PC-9 (cell line): ENCODE measurements at regions not wholly inside any gene's neighbourhood (a gene's known extent, or its start where the extent isn't known, plus 50 kb on each side); places are given as distances from the start of the nearest gene placed in this dataset.

Experiments
- BruUV-seq: library from RNA; stranded (reverse); fragments of 400-500 nt; replicated peaks from 2 replicates; lab custom pipeline; 2021; lab: Mats Ljungman, UMichigan
- CTCF ChIA-PET: fragments of 300-600 bp; sonication (Branson Sonifier 250); formaldehyde crosslinking; loops from one replicate; lab custom pipeline; 2022; ENCODE audit warnings: antibody characterized with exemption; lab: Charles Lee
- POLR2A ChIA-PET: fragments of 300-600 bp; sonication (Branson Sonifier 250); formaldehyde crosslinking; loops from one replicate; lab custom pipeline; 2022; ENCODE audit warnings: antibody characterized with exemption; ENCODE audit not compliant: unreplicated experiment; lab: Charles Lee
- DNase-seq, 2 experiments: peaks; one replicate each; pipeline versions ENCODE4 v3.0.0 to v3.0.0-alpha.2; 2015 to 2022; ENCODE audit warnings: mixed read lengths in 1 of 2
- H2AFZ ChIP-seq: fragments of 200-600 bp; sonication (generic); 2 replicates; pipeline ENCODE4 v1.8.1; 2017; ENCODE audit warnings: antibody characterized with exemption
- H3F3A ChIP-seq: fragments of 200-600 bp; sonication (generic); 2 replicates; pipeline ENCODE4 v1.8.1; 2017; ENCODE audit warnings: antibody characterized with exemption, mild to moderate bottlenecking, low read depth; ENCODE audit not compliant: insufficient read depth
- H3K27ac ChIP-seq: fragments of 200-600 bp; sonication (generic); 2 replicates; pipeline ENCODE4 v1.6.1; 2016; ENCODE audit warnings: mixed run types
- H3K27me3 ChIP-seq: fragments of 200-600 bp; sonication (generic); 2 replicates; pipeline ENCODE4 v1.6.1; 2016; ENCODE audit warnings: low read depth, mixed run types; ENCODE audit not compliant: insufficient read depth
- H3K36me3 ChIP-seq: fragments of 200-600 bp; sonication (generic); 2 replicates; pipeline ENCODE4 v1.6.1; 2016; ENCODE audit warnings: low read depth, mixed run types
- H3K4me1 ChIP-seq: fragments of 200-600 bp; sonication (generic); replicated peaks from 2 replicates; pipeline ENCODE4 v1.6.1; 2016; ENCODE audit warnings: mixed run types; ENCODE audit not compliant: insufficient read depth
- H3K4me2 ChIP-seq: fragments of 200-600 bp; sonication (generic); 2 replicates; pipeline ENCODE4 v1.6.1; 2017; ENCODE audit warnings: mixed run types
- H3K4me3 ChIP-seq: fragments of 200-600 bp; sonication (generic); 2 replicates; pipeline ENCODE4 v1.6.1; 2016; ENCODE audit warnings: mixed run types
- H3K79me2 ChIP-seq: fragments of 200-600 bp; sonication (generic); 2 replicates; pipeline ENCODE4 v1.6.1; 2017; ENCODE audit warnings: low read depth, mixed run types
- H3K9me2 ChIP-seq: fragments of 200-600 bp; sonication (generic); 2 replicates; pipeline ENCODE4 v1.8.1; 2017; ENCODE audit warnings: mild to moderate bottlenecking; ENCODE audit not compliant: insufficient read depth
- H3K9me3 ChIP-seq: fragments of 200-600 bp; sonication (generic); 2 replicates; pipeline ENCODE4 v1.8.1; 2016; ENCODE audit warnings: low read depth; ENCODE audit not compliant: insufficient read depth
- H4K20me1 ChIP-seq: fragments of 200-600 bp; sonication (generic); 2 replicates; pipeline ENCODE4 v1.8.1; 2017; ENCODE audit not compliant: insufficient read depth
- EZH2 ChIP-seq: fragments of 200-600 bp; sonication (generic); IDR thresholded peaks from 2 replicates; pipeline ENCODE4 v1.8.0; 2017; ENCODE audit warnings: antibody characterized with exemption, low read depth
- intact Hi-C: fragments of 100-400 bp; cut with micrococcal nuclease; formaldehyde crosslinking; loops from one replicate; pipeline ENCODE4 v1.10.0; 2022; ENCODE audit not compliant: unreplicated experiment
- TF ChIP-seq, protein P1 (sequence below): fragments of 200-600 bp; sonication (generic); conservative IDR thresholded peaks from 2 replicates; pipeline ENCODE4 v1.6.1; 2017; ENCODE audit warnings: mixed run types, antibody characterized with exemption, mild to moderate bottlenecking, moderate library complexity

DNA sequence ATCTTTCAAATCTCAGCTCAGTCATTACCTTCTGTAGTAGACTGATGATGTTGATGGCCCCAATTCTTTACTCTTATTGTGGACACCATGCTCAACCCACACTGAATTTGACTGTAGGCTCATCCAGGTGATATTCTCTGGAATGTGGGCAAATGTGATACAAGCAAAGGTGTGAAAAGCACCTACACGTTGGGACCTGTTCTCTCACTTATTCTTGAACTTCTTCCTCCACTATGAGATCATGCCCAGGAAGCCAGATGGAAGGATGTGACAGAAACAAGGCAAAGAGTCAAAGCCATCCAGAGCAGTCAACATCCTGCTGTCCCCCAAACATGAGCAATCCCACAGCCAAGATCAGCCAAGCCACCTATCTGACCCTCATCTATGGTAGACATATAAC, 471.2 kb upstream of the UBE2E2 start:
- ChIA-PET POLR2A (no interaction called here), CTCF (no interaction called here)
- H3K9me2 ChIP-seq, result no peaks in the 10 kb centered on the region
- intact Hi-C loops, result no loop called here
- H3K79me2 ChIP-seq, result no peaks in the 10 kb centered on the region
- no peaks in the 10 kb centered on the region for H3K27me3 ChIP-seq
- H3K9me3 ChIP-seq, result no peaks in the 10 kb centered on the region; the same call in 1 of the 2 replicates
- no TSS peak for BruUV-seq
- DNase-seq, result no peak
- H3F3A ChIP-seq, result no peaks in the 10 kb centered on the region
- no peaks in the 10 kb centered on the region for H4K20me1 ChIP-seq
- no peaks in the 10 kb centered on the region for H3K36me3 ChIP-seq
- no peak overlapping the region for H3K4me2 ChIP-seq
- no peak overlapping the region for H2AFZ ChIP-seq
- H3K4me3 ChIP-seq, result no peak overlapping the region
- TF ChIP-seq, protein P1, sequence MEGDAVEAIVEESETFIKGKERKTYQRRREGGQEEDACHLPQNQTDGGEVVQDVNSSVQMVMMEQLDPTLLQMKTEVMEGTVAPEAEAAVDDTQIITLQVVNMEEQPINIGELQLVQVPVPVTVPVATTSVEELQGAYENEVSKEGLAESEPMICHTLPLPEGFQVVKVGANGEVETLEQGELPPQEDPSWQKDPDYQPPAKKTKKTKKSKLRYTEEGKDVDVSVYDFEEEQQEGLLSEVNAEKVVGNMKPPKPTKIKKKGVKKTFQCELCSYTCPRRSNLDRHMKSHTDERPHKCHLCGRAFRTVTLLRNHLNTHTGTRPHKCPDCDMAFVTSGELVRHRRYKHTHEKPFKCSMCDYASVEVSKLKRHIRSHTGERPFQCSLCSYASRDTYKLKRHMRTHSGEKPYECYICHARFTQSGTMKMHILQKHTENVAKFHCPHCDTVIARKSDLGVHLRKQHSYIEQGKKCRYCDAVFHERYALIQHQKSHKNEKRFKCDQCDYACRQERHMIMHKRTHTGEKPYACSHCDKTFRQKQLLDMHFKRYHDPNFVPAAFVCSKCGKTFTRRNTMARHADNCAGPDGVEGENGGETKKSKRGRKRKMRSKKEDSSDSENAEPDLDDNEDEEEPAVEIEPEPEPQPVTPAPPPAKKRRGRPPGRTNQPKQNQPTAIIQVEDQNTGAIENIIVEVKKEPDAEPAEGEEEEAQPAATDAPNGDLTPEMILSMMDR, result no peak
- no peak for TF ChIP-seq EZH2
- H3K27ac ChIP-seq, result no peak overlapping the region
- H3K4me1 ChIP-seq, result peaks cover 20% of the 10 kb centered on the region

DNA sequence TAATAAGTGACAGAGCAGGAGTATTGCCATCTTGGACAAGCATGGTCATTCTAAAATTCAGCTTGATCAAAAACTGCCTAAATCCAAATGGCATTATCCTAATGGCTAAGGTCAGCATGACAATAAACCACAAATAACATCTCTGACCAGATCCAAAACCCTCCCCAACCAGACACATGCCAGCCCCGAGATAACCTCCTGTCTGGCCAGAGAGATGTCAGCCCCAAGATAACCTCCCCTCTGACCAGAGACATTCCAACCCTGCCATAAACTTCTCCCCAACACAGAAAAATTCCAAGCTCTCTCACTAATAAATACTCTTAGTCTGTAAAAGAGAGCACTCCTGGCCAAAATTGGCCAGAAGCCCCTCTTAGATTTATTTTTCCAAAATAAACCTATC, 470.5 kb upstream of the UBE2E2 start:
- no TSS peak for BruUV-seq
- Histone ChIP-seq H3K4me1 (peaks cover 20% of the 10 kb centered on the region), H3K9me3 (no peaks in the 10 kb centered on the region; the same call in 1 of the 2 replicates), H4K20me1 (no peaks in the 10 kb centered on the region), H3K79me2 (no peaks in the 10 kb centered on the region), H3K9me2 (no peaks in the 10 kb centered on the region), H3F3A (no peaks in the 10 kb centered on the region), H3K36me3 (no peaks in the 10 kb centered on the region), H3K4me3 (no peak overlapping the region), H2AFZ (no peak overlapping the region), H3K27ac (no peak overlapping the region), H3K4me2 (no peak overlapping the region), H3K27me3 (no peaks in the 10 kb centered on the region)
- ChIA-PET POLR2A (no interaction called here), CTCF (no interaction called here)
- TF ChIP-seq EZH2, result no peak
- TF ChIP-seq, protein P1, result no peak
- no peak for DNase-seq
- intact Hi-C loops, result no loop called here

DNA sequence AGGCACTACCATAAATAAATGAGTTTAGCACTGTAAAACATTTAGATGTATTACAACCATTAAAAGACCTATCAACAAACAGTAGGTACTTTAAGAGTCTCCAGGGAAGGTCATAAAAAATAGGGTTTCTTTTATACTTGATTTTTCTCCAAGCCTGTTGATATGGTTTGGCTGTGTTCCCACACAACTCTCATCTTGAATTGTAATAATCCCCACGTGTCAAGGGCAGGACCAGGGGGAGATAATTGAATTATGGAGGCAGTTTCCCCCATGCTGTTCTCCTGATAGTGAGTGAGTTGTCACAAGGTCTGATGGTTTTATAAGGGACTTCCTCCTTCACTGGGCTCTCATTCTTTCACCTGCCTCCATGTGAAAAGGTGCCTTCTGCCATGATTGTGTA, 468.9 kb upstream of the UBE2E2 start:
- Histone ChIP-seq H3K36me3 (no peaks in the 10 kb centered on the region), H3K27ac (no peak overlapping the region), H4K20me1 (no peaks in the 10 kb centered on the region), H3K79me2 (no peaks in the 10 kb centered on the region), H3K9me2 (no peaks in the 10 kb centered on the region), H3K4me2 (no peak overlapping the region), H3K4me1 (peaks cover 20% of the 10 kb centered on the region), H3K4me3 (no peak overlapping the region), H2AFZ (no peak overlapping the region), H3F3A (no peaks in the 10 kb centered on the region), H3K27me3 (no peaks in the 10 kb centered on the region), H3K9me3 (no peaks in the 10 kb centered on the region; the same call in 1 of the 2 replicates)
- POLR2A ChIA-PET, result no interaction called here
- BruUV-seq, result no TSS peak
- DNase-seq, result no peak
- intact Hi-C loops, result no loop called here
- no peak for TF ChIP-seq EZH2
- TF ChIP-seq, protein P1, result no peak
- CTCF ChIA-PET, result no interaction called here
